ENCODE measurements at regions not wholly inside any gene's neighbourhood (a gene's known extent, or its start where the extent isn't known, plus 50 kb on each side); places are given as distances from the start of the nearest gene placed in this dataset.
A peak's percentile ranks its signal among the peaks of the same experiment; 100 is the strongest.

DNA sequence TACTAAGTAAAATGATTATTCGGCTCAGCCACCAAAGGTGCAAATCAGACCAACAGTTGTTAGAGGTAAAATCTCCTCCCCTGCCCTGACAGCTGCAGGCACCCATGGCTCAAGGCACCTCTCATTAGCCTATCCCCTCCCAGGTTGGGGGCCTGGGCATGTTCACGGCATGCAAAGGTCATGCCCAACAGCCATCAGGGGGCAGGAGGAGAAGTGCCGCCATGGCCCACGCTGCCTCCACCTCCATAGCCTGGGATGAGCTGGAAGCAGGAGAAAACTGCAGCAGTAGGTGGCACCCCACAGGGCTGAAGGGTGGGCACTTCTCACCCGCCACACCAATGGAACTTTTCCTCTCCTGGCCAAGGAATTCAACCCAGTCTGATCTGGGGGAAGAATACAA is 146.4 kb upstream of the COX10 start:
- WGBS = 100% methylated on average over 2 of the region's 5 CpGs
- H3K27me3 ChIP-seq = no peaks in the 10 kb centered on the region

DNA sequence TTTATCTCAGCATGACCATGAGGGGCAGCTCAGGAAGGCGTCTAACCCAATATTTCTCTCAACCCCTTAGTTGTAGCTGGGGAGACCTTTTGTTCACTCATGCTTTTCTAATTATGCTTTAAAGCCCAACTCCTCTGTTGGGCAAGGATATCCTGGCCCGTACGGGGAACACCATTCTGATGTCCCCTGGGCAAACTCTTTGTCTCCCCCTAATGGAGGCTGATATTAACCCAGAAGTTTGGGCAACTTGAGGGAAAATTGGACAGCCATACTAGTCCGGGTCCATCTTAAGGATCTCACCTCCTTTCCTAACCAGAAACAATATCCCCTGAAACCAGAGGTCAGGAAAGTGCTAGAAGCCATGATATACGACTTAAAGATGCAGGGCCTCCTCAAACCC is 143.7 kb upstream of the COX10 start:
- no peaks in the 10 kb centered on the region for H3K4me1 ChIP-seq
- H3K27ac ChIP-seq (replicated peaks in 1 of 4) = no peak overlapping the region
- intact Hi-C loops (cut with DNase I) = no loop called here
- no peaks in the 10 kb centered on the region for H3K36me3 ChIP-seq
- H3K9me3 ChIP-seq = no peaks in the 10 kb centered on the region
- TF ChIP-seq EP300 (IDR thresholded peaks at IDR 0.05) = no peak
- TF ChIP-seq, protein P1, sequence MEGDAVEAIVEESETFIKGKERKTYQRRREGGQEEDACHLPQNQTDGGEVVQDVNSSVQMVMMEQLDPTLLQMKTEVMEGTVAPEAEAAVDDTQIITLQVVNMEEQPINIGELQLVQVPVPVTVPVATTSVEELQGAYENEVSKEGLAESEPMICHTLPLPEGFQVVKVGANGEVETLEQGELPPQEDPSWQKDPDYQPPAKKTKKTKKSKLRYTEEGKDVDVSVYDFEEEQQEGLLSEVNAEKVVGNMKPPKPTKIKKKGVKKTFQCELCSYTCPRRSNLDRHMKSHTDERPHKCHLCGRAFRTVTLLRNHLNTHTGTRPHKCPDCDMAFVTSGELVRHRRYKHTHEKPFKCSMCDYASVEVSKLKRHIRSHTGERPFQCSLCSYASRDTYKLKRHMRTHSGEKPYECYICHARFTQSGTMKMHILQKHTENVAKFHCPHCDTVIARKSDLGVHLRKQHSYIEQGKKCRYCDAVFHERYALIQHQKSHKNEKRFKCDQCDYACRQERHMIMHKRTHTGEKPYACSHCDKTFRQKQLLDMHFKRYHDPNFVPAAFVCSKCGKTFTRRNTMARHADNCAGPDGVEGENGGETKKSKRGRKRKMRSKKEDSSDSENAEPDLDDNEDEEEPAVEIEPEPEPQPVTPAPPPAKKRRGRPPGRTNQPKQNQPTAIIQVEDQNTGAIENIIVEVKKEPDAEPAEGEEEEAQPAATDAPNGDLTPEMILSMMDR (IDR thresholded peaks at IDR 0.05) = no peak
- no peak for TF ChIP-seq POLR2A (IDR thresholded peaks at IDR 0.05; ENCODE audit: low read depth)
- no peak for TF ChIP-seq POLR2AphosphoS5 (IDR thresholded peaks at IDR 0.05)
- no peak overlapping the region for H3K4me3 ChIP-seq
- no peaks in the 10 kb centered on the region for H3K27me3 ChIP-seq
- DNase-seq (ENCODE audit: extremely low spot score) = no peak
- WGBS = 95% methylated on average over 5 of the region's 5 CpGs

More for the DNA sequence above, 146.4 kb upstream of the COX10 start:
- Histone ChIP-seq H3K9me3 (no peaks in the 10 kb centered on the region), H3K4me1 (peaks cover 0 to 21% (median 8%) of the 10 kb centered on the region in 4 donors), H3K36me3 (no peaks in the 10 kb centered on the region), H3K4me3 (no peak overlapping the region), H3K27ac (replicated peaks in 1 of 4) (no peak overlapping the region)
- intact Hi-C loops (cut with DNase I) = no loop called here
- DNase-seq (ENCODE audit: extremely low spot score) = peak; percentile 66
- no peak for TF ChIP-seq POLR2AphosphoS5 (IDR thresholded peaks at IDR 0.05)
- TF ChIP-seq, protein P1 (IDR thresholded peaks at IDR 0.05) = no peak
- no peak for TF ChIP-seq POLR2A (IDR thresholded peaks at IDR 0.05; ENCODE audit: low read depth)
- TF ChIP-seq EP300 (IDR thresholded peaks at IDR 0.05) = no peak

DNA sequence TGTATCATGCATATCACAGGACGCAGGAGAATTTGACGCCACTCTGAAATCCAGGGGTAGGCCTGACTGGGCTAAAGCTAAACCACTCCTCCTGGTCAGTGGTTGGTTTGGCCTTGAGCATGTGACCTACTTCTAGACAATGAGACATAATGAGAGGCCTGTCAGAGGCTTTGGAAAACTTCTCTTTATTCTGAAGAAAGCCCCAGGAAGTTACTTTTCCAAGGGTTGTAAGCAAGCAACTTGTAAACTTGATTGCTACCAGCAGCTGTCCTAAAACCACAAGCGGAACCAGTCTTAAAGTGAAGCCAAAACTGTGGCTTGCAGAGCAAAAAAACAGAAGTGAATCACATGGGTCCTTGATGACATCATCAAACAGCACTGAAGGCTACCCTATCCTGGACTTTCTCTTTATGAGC is 138.2 kb upstream of the COX10 start:
- WGBS = 60% methylated on average over 3 of the region's 3 CpGs
- TF ChIP-seq, protein P1 (IDR thresholded peaks at IDR 0.05) = no peak
- TF ChIP-seq POLR2A (IDR thresholded peaks at IDR 0.05; ENCODE audit: low read depth) (no peak), EP300 (IDR thresholded peaks at IDR 0.05) (no peak), POLR2AphosphoS5 (IDR thresholded peaks at IDR 0.05) (no peak)
- H3K36me3 ChIP-seq = no peaks in the 10 kb centered on the region
- peaks cover 0 to 26% (median 8%) of the 10 kb centered on the region in 4 donors for H3K4me1 ChIP-seq
- H3K9me3 ChIP-seq = no peaks in the 10 kb centered on the region
- no peaks in the 10 kb centered on the region for H3K27me3 ChIP-seq
- H3K27ac ChIP-seq (replicated peaks in 1 of 4) = peak overlapping the region in 2 of 4 donors; percentile 36 to 53
- intact Hi-C loops (cut with DNase I) = no loop called here
- DNase-seq (ENCODE audit: extremely low spot score) = peak; percentile 57
- H3K4me3 ChIP-seq = no peak overlapping the region

DNA sequence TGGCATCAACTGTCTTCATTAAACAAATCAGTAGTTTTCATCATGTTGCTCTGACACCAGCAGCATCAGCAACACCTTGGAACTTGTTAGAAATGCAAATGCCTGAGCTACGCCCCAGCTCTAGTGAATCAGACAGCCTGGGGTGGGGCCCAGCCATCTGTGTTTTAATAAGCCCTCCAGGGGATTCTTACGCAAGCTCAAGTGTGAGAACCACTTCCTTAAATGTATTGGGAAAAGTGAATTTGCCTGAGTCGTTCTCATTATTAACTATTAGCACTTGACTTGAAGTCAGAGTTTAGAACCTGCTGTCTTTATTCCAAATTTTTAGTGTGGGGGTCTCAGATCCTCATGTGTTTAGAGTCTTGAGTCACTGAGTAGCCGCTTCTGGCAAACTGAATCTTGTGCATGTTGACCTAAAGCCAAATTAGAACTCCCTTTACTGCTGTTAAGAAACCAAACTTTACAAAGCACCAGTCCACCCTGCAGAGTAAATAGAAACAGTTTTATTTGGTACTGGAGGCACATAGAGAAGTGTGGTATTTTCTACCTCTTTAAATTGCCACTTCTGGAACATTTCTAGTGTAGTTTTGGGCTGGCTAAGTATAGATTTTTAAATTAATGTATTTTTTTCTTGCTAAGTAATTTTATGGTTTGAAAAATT is 137.4 kb upstream of the COX10 start:
- no peak for DNase-seq (ENCODE audit: extremely low spot score)
- Histone ChIP-seq H3K27me3 (no peaks in the 10 kb centered on the region), H3K4me3 (no peak overlapping the region), H3K27ac (replicated peaks in 1 of 4) (peak overlapping the region in 2 of 4 donors; percentile 36 to 53), H3K9me3 (no peaks in the 10 kb centered on the region), H3K4me1 (peaks cover 0 to 26% (median 8%) of the 10 kb centered on the region in 4 donors), H3K36me3 (no peaks in the 10 kb centered on the region)
- TF ChIP-seq, protein P1 (IDR thresholded peaks at IDR 0.05) = no peak
- TF ChIP-seq EP300 (IDR thresholded peaks at IDR 0.05) (no peak), POLR2A (IDR thresholded peaks at IDR 0.05; ENCODE audit: low read depth) (no peak), POLR2AphosphoS5 (IDR thresholded peaks at IDR 0.05) (peak in 1 of 2 donors; percentile 7)
- WGBS = 37% methylated on average over 4 of the region's 4 CpGs
- intact Hi-C loops (cut with DNase I) = no loop called here

Measured in esophagus muscularis mucosa (tissue), 4 donors.